ENCODE measurements at regions not wholly inside any gene's neighbourhood (a gene's known extent, or its start where the extent isn't known, plus 50 kb on each side); places are given as distances from the start of the nearest gene placed in this dataset.
"Not testable (repeated sequence)": the region's sequence is repeated elsewhere in the genome, so short reads cannot be mapped to it uniquely, and the experiment has no call there.

DNA sequence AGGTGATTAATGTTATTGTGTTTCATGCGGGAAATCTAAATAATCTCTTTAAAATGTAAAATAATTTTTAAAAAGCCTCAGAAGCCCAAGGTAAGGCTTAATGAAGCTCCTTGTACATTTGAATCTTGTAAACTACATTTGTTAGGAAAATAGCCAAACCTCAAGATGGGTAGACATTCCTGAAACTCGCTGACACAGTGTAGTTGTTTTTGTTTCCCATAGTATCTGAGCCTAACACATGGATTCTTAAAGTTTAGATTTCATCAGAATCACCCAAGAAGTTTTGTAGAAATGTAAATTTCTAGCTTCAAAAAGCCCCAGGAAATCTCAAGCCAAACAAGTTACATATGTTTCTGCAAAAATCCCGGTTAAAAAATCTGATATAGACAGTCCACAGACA lies 1221.1 kb upstream of the ACVR2A start:
- DNase-seq (ENCODE audit: low read depth) = peak; percentile 31

DNA sequence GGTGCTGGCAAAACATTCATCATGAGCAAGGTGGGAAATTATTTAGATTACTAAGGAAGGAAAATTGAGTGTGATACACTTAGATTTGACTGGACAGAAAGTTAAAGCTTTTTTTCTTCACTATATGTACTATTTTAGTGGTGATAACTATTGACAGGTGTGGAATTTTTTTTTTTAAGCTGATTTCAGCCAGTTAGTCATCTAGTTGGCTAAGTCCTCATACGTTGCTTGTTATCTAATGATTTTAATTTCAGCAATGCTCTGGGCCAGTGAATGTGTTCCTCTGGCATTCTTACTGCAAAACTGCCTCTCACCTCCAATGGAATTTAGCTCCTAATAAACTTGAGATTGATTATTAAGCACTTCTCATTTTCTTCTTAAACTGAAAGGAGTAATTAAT lies 1223.2 kb upstream of the ACVR2A start:
- peak; percentile 62 for DNase-seq (ENCODE audit: low read depth)

DNA sequence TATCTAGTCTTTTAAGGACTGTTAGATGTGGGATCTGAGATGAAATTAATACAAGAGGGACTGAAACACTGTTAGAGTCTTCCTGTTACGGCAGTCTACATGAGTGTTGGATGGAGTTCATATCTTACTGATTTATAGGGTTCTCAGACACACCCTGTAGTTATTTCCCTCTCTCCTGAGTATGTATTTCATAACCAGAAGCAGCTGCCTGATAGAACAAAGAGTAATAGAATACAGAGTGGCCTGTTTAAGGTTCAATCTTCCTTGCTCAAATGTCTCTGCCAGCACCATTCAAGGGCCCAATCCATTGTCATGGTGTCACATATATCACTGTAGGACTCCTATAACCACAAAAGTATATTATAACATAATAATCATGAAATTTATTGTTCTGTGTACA lies 1229.1 kb upstream of the ACVR2A start:
- DNase-seq (ENCODE audit: low read depth) = no peak

DNA sequence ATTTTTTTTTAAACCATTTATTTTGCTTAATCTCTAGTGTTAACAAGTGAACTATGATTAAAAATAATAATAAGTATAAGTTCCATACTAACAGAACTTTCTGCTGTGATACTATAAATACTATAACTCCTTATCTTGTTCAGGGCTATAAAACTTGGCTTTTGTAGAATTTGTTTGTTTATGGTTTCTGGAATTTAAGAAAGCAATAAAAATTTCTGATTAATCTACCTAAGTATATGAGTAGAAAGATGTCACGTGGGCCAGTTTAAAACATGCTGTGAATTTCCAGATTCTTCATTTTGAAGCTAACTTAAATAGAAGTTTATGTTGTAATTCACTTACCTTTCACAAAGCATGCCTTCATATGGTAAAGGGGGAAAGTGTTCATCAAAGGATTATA lies 1236.3 kb upstream of the ACVR2A start:
- no peak for DNase-seq (ENCODE audit: low read depth)

DNA sequence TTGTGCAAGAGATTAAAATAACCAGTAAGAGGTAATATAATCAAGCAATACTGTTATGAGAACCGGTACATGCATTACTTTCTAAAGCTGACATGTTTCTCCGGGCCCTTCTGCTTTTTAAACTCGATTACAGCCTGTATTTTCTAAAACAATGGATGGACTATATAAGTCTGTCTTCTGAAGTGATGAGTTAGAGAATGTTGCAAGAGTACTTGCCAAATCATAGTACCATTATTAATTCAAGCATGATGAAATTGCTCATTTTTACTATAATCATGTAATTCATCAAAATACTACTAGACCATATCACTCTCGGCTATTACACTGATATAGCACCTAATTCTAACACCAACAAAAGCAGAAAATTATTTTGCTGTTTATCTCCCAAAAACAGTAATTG lies 1240.3 kb upstream of the ACVR2A start:
- DNase-seq (ENCODE audit: low read depth) = no peak

DNA sequence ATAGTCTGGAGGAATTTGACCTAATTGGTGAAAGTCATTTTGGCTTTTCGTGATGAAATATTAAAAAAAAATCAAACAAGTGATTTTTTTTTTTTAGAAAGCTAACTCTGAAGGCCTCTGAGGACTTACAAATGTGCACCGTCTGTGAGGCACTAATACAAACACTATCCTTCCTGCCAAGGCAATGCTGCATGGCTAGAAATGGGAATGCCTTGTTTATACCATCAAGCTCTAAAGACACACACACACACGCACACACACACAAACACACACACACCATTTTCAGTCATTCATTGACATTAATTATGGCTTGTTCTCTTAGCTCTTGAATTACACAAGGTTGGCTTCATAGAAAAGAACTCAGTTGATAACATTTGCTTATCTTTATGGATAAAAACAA lies 1242.0 kb upstream of the ACVR2A start:
- DNase-seq (ENCODE audit: low read depth) = no peak

- peak; percentile 41 for DNase-seq (ENCODE audit: low read depth)
Observed at GRCh38 chr2:146602383-146602782, 1242.4 kb upstream of the ACVR2A start.

DNA sequence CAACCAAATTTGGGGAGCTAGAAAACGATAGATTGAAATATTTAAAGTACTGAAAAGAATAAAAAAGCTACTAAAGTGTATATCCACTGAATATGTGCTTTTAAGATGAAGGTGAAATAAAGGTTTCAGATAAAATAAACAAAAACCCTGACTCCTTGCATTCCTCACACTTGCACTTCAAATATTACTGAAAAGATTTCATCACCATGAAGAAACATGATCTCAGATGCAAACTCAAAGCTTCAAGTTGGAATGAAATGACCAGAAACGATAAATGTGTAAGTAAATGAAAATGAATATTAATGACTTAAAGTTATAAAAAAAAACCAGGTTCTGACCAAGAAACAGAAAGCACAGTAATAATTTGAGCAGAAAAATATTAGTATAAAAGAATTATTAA lies 1246.0 kb upstream of the ACVR2A start:
- DNase-seq (ENCODE audit: low read depth) = no peak

GRCh38 chr2:146597291-146597690 lies 1247.5 kb upstream of the ACVR2A start:
- DNase-seq (ENCODE audit: low read depth) = no peak

DNA sequence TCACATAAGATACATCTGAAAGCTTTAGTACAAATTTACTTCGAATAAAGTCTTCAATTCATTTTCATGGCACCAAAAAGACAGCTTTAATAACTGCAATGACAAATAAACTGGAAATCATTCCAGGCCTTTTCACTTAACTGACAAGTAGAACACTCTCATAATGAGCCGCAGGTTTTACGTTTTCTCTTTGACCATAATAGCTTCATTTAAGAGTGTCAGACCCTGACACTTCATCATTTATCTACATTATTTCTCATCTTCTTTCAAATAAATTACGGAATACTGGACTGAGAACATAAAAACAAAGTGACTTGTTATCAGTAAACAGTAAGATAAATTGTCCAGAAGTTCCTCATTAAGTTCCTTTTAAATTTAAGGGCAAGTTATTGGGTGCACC lies 1252.9 kb upstream of the ACVR2A start:
- DNase-seq (ENCODE audit: low read depth) = no peak

GRCh38 chr2:146587291-146587713 lies 1257.5 kb upstream of the ACVR2A start:
- no peak for DNase-seq (ENCODE audit: low read depth)

GRCh38 chr2:146584316-146584715 lies 1260.5 kb upstream of the ACVR2A start:
- no peak for DNase-seq (ENCODE audit: low read depth)

DNA sequence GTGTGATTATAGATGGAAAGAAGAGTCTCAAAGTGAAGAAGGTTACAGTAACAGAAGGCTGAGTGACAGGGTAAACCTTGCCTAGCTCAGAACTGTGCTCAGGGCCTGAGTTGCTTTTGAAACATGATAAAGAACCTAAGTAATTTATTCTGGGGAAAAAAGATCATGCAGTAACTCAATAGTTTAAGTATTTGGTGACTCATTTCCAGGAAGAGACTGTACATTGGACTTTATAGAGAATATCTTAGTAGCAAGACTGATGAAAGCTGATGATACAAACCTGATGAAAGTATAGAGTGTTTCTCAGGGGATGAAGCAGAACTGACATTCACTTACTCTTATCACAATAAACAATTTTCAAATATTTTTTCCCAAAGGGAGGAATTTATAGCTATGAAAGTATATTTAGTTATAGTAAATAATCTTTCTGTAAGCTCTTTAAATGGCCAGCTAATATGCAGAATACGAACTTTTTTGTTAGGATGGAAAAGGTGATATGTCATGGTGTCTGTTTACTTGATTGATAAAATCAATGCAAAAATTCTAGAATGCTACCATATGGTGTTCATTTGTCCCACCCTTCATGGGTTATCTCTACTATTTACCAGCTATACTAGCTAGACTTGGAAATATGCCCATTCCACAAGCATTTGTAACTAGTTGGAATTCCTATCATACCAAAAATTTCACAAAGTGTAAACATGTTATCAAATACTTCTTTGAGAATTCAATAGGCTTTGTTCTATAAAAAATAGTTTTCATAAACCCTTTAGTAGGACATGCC lies 1265.5 kb upstream of the ACVR2A start:
- DNase-seq (ENCODE audit: low read depth) = peak; percentile 63

GRCh38 chr2:146576339-146577111 lies 1268.3 kb upstream of the ACVR2A start:
- no peak for DNase-seq (ENCODE audit: low read depth)

DNA sequence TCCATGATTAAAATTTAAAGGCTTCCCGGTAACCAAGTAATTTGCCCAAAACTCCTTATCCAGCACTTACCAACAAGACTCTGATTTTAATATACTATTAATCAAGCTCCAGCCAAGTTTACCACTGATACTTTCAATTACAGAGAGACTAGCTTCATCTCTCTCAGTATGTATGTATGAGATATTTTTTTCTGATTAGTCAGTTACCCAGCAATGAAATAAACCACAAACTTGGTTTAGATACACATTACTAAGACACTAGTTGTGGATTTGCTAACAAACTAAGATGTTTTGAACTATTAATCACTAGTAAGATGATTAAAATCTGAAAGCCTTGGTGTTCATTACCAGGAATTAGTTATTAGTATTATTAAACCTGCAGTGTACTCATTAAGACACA lies 1272.2 kb upstream of the ACVR2A start:
- peak; percentile 43 for DNase-seq (ENCODE audit: low read depth)

GRCh38 chr2:146561996-146562395 lies 1282.8 kb upstream of the ACVR2A start:
- DNase-seq (ENCODE audit: low read depth) = no peak

DNA sequence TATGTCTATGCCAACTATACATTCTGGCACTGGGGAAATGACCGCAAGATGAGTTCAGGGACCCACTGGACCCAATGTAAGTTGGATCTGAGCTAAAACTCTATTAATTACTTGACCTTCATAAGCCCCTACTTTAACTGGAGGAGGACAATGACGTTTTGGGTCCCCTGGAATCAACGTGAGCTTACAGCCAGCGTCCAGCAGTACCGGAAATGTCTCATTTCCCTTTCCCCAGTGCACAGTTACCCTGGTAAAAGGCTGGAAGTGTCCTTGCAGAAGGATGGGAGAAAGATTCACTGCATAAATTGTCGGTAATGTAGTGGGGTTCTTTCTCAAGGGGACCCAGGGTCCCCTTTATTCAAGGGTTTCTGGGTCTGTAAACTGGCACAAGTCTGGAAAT lies 1297.6 kb upstream of the ACVR2A start:
- no peak for DNase-seq (ENCODE audit: low read depth)

DNA sequence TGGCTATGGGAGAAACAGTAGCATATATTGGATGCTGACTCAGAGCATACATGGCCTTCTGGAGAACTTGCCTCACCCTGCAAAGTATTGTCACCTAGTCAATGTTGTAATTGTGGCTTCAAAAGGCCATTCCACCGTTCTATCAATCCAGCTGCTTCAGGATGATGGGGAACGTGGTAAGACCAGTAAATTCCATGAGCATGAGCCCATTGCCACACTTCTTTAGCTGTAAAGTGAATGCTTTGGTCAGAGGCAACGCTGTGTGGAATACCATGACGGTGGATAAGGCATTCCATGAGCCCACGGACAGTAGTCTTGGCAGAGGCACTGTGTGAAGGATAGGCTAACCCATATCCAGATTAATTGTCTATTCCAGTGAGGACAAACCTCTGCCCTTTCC lies 1300.1 kb upstream of the ACVR2A start:
- peak; percentile 15 for DNase-seq (ENCODE audit: low read depth)

GRCh38 chr2:146541896-146542295 lies 1302.9 kb upstream of the ACVR2A start:
- no peak for DNase-seq (ENCODE audit: low read depth)

DNA sequence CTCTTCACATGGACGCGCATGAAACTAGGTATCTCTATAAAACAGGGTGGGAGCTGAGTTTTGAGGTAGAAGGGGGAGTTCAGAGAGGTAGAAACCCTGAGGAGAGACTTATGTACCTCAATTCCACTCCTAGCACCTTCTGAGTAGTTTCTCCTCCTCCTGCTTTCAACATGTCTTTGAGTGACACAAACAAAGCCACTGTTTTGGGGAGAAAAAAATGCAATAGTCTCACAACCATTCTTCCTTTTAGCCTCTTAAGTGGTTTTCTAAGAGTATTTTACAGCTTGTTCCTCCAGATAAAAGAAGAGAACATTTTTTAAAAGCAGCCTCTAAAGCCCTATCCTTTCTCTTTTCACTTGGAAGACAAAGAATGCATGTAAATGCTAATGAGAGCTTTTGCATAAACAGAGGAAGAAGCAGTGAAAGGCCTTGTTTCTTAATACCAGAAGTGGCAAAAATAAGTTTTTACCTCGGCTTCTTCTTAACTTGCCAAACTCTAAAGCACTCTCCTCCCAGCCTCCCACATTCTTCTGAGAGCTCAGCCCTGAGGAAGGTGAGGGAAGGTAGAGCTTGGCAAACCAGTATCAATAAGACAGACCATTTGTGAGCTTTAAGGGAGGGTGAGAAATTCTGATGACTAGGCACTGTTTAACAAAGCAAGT lies 1304.4 kb upstream of the ACVR2A start:
- DNase-seq (ENCODE audit: low read depth) = no peak

- not testable (repeated sequence) for DNase-seq (ENCODE audit: low read depth)
Observed at GRCh38 chr2:146539739-146540138, 1305.1 kb upstream of the ACVR2A start.

DNA sequence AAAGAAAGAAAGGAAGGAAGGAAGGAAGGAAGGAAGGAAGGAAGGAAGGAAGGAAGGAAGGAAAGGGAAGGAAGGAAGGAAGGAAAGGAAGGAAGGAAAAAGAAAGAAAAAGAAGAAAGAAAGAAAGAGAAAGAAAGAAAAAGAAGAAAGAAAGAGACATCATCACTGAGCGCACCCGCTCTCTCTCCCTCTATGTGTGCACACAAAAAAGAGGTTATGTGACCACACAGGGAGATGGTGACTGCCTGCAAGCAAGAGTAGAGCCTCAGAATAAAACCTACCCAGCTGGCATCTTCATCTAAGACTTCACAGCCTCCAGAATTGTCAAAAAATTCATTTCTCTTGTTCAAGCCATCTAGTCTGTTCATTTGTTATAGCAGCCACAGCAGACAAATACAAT lies 1307.4 kb upstream of the ACVR2A start:
- no peak for DNase-seq (ENCODE audit: low read depth)

Data from LHCN-M2 (cell line).